GM18508 (cell line): ENCODE measurements at regions not wholly inside any gene's neighbourhood (a gene's known extent, or its start where the extent isn't known, plus 50 kb on each side); places are given as distances from the start of the nearest gene placed in this dataset.
"Not testable (repeated sequence)": the region's sequence is repeated elsewhere in the genome, so short reads cannot be mapped to it uniquely, and the experiment has no call there.

Experiments used
- ATAC-seq: cut with Tn5 transposase; IDR thresholded peaks from one replicate; pipeline ENCODE4 v1.9.1; 2021; ENCODE audit warnings: moderate number of reproducible peaks; ENCODE audit not compliant: insufficient read depth, unreplicated experiment

- no peak for ATAC-seq
These were observed 52.2 kb downstream of the ACTL7B start for GRCh38 chr9:108803428-108804065.

- ATAC-seq = no peak
These were observed 52.8 kb downstream of the ACTL7B start for GRCh38 chr9:108802967-108803366.

- no peak for ATAC-seq
These were observed 53.8 kb downstream of the ACTL7B start for GRCh38 chr9:108801949-108802348.

- ATAC-seq = no peak
These were observed 55.1 kb downstream of the ACTL7B start for GRCh38 chr9:108800632-108801099.

GRCh38 chr9:108793573-108793972 lies 62.2 kb downstream of the ACTL7B start:
- ATAC-seq = no peak

- no peak for ATAC-seq
These were observed 66.0 kb downstream of the ACTL7B start for GRCh38 chr9:108789742-108790141.

- no peak for ATAC-seq
These were observed 68.1 kb downstream of the ACTL7B start for GRCh38 chr9:108787690-108788048.

GRCh38 chr9:108786901-108787689 lies 68.7 kb downstream of the ACTL7B start:
- no peak for ATAC-seq

GRCh38 chr9:108786322-108786721 lies 69.5 kb downstream of the ACTL7B start:
- no peak for ATAC-seq

- ATAC-seq = no peak
These were observed 70.8 kb downstream of the ACTL7B start for GRCh38 chr9:108784998-108785397.

- ATAC-seq = no peak
These were observed 71.9 kb downstream of the ACTL7B start for GRCh38 chr9:108783731-108784495.

- no peak for ATAC-seq
These were observed 72.5 kb downstream of the ACTL7B start for GRCh38 chr9:108783326-108783725.

- no peak for ATAC-seq
These were observed 74.6 kb downstream of the ACTL7B start for GRCh38 chr9:108780942-108781734.

GRCh38 chr9:108779551-108780325 lies 76.0 kb downstream of the ACTL7B start:
- no peak for ATAC-seq

GRCh38 chr9:108776920-108777639 lies 78.7 kb downstream of the ACTL7B start:
- ATAC-seq = no peak

- ATAC-seq = no peak
These were observed 79.9 kb downstream of the ACTL7B start for GRCh38 chr9:108775901-108776306.

- not testable (repeated sequence) for ATAC-seq
These were observed 81.7 kb downstream of the ACTL7B start for GRCh38 chr9:108774088-108774487.

GRCh38 chr9:108772301-108772894 lies 83.4 kb downstream of the ACTL7B start:
- no peak for ATAC-seq

GRCh38 chr9:108768744-108769143 lies 87.0 kb downstream of the ACTL7B start:
- no peak for ATAC-seq
